Testis (tissue), 2 donors: ENCODE measurements at regions not wholly inside any gene's neighbourhood (a gene's known extent, or its start where the extent isn't known, plus 50 kb on each side); places are given as distances from the start of the nearest gene placed in this dataset.

ENCODE experiments used
- DNase-seq: peaks from one replicate; pipeline ENCODE4 v3.0.0-alpha.2; 2019
- H3K27ac ChIP-seq, 2 donors: fragments of 200-600 bp; sonication (generic); one replicate each; pipeline ENCODE4 v1.5.1; 2019
- H3K27me3 ChIP-seq: fragments of 200-600 bp; sonication (generic); one replicate; pipeline ENCODE4 v1.5.1; 2019
- H3K36me3 ChIP-seq: fragments of 200-600 bp; sonication (generic); one replicate; pipeline ENCODE4 v1.5.1; 2017; ENCODE audit warnings: low read depth; ENCODE audit errors: missing control alignments
- H3K4me1 ChIP-seq: fragments of 200-600 bp; sonication (generic); one replicate; pipeline ENCODE4 v1.5.1; 2019
- H3K4me3 ChIP-seq, 2 donors: fragments of 200-600 bp; sonication (generic); one replicate each; pipeline ENCODE4 v1.5.1; 2017 to 2019
- H3K9me3 ChIP-seq: fragments of 200-600 bp; sonication (generic); one replicate; pipeline ENCODE4 v1.5.1; 2017
- POLR2A ChIP-seq: fragments of 450-650 bp; IDR thresholded peaks from one replicate; pipeline ENCODE4 v1.6.1; 2017; ENCODE audit warnings: antibody characterized with exemption, mild to moderate bottlenecking, moderate library complexity
- WGBS, 2 donors: methylation state at CpG; one replicate each; pipeline ENCODE4 v1.1.5; 2018; 5-methylcytosine and 5-hydroxymethylcytosine counted together
- intact Hi-C: fragments of 100-400 bp; cut with DNase I; formaldehyde crosslinking; loops from one replicate; pipeline ENCODE4 v1.15.1; 2023; ENCODE audit warnings: low total_unique reads
- TF ChIP-seq, protein P1 (sequence below), 3 experiments: fragments of 450-650 bp in 2 of 3; fragments of 200-600 bp in 1 of 3; sonication (generic) in 1 of 3; IDR thresholded peaks; one replicate each; pipeline ENCODE4 v1.5.1; 2016 to 2019; ENCODE audit warnings: antibody characterized with exemption in 3 of 3, mild to moderate bottlenecking in 2 of 3, moderate library complexity in 1 of 3

GRCh38 chr5:118698774-118699173 lies 289.6 kb downstream of the DTWD2 start:
- no peak for TF ChIP-seq POLR2A
- TF ChIP-seq, protein P1, sequence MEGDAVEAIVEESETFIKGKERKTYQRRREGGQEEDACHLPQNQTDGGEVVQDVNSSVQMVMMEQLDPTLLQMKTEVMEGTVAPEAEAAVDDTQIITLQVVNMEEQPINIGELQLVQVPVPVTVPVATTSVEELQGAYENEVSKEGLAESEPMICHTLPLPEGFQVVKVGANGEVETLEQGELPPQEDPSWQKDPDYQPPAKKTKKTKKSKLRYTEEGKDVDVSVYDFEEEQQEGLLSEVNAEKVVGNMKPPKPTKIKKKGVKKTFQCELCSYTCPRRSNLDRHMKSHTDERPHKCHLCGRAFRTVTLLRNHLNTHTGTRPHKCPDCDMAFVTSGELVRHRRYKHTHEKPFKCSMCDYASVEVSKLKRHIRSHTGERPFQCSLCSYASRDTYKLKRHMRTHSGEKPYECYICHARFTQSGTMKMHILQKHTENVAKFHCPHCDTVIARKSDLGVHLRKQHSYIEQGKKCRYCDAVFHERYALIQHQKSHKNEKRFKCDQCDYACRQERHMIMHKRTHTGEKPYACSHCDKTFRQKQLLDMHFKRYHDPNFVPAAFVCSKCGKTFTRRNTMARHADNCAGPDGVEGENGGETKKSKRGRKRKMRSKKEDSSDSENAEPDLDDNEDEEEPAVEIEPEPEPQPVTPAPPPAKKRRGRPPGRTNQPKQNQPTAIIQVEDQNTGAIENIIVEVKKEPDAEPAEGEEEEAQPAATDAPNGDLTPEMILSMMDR (IDR thresholded peaks at IDR 0.05): no peak
- H3K27me3 ChIP-seq: no peaks in the 10 kb centered on the region
- H3K27ac ChIP-seq: no peak overlapping the region
- H3K4me3 ChIP-seq: no peak overlapping the region
- intact Hi-C loops: no loop called here
- H3K4me1 ChIP-seq: no peaks in the 10 kb centered on the region
- WGBS, 2 donors: 32 to 62% methylated on average over 2 of the region's 2 CpGs
- H3K9me3 ChIP-seq: no peaks in the 10 kb centered on the region
- H3K36me3 ChIP-seq: no peaks in the 10 kb centered on the region
- no peak for DNase-seq

GRCh38 chr5:118696076-118696475 lies 292.3 kb downstream of the DTWD2 start:
- no peaks in the 10 kb centered on the region for H3K36me3 ChIP-seq
- H3K4me1 ChIP-seq: no peaks in the 10 kb centered on the region
- no peaks in the 10 kb centered on the region for H3K27me3 ChIP-seq
- H3K9me3 ChIP-seq: no peaks in the 10 kb centered on the region
- DNase-seq: no peak
- H3K27ac ChIP-seq: no peak overlapping the region
- WGBS, 2 donors: 93 to 94% methylated on average over 2 of the region's 2 CpGs
- H3K4me3 ChIP-seq: no peak overlapping the region
- intact Hi-C loops: no loop called here
- no peak for TF ChIP-seq POLR2A
- TF ChIP-seq, protein P1 (IDR thresholded peaks at IDR 0.05): no peak

DNA sequence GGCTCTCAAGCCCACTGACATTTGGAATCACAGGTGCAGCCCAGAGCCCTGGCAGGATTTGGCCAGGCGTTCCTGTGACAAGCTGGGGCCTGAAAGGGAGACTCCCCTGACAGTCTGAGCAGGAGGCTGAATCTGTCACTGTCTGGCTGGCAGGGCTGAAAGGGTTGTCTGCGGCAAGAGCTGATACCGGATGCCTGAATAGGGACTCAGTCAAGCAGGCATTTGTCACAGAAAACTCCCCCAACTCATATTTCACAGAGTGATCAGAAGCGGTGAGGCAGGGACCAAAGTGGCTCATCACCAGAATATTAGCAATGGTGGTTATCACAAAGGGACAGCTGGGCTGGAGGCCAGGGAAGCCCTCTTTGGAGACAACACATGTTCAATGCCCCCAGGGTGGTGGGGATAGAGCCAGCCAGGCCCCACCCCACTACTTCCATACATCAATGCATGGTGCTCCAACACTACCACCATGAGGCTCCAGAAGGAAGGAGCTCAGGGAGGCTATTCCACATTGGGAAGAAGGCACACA lies 295.5 kb downstream of the DTWD2 start:
- WGBS, 2 donors: 64 to 78% methylated on average over 2 to 4 of the region's 4 CpGs
- H3K4me1 ChIP-seq: no peaks in the 10 kb centered on the region
- H3K4me3 ChIP-seq: no peak overlapping the region
- no peak for DNase-seq
- no peak overlapping the region for H3K27ac ChIP-seq
- TF ChIP-seq, protein P1 (IDR thresholded peaks at IDR 0.05): no peak
- no peak for TF ChIP-seq POLR2A
- no peaks in the 10 kb centered on the region for H3K9me3 ChIP-seq
- intact Hi-C loops: no loop called here
- H3K36me3 ChIP-seq: no peaks in the 10 kb centered on the region
- H3K27me3 ChIP-seq: no peaks in the 10 kb centered on the region

- Histone ChIP-seq H3K36me3 (no peaks in the 10 kb centered on the region), H3K4me1 (no peaks in the 10 kb centered on the region), H3K9me3 (no peaks in the 10 kb centered on the region), H3K27ac (no peak overlapping the region), H3K4me3 (no peak overlapping the region), H3K27me3 (no peaks in the 10 kb centered on the region)
- no peak for DNase-seq
- WGBS, 2 donors: 77 to 86% methylated on average over 5 of the region's 5 CpGs
- no peak for TF ChIP-seq POLR2A
- TF ChIP-seq, protein P1 (IDR thresholded peaks at IDR 0.05): no peak
- intact Hi-C loops: no loop called here
Measured at GRCh38 chr5:118687661-118688621, 300.4 kb downstream of the DTWD2 start.
